ENCODE measurements at regions not wholly inside any gene's neighbourhood (a gene's known extent, or its start where the extent isn't known, plus 50 kb on each side); places are given as distances from the start of the nearest gene placed in this dataset.

DNA sequence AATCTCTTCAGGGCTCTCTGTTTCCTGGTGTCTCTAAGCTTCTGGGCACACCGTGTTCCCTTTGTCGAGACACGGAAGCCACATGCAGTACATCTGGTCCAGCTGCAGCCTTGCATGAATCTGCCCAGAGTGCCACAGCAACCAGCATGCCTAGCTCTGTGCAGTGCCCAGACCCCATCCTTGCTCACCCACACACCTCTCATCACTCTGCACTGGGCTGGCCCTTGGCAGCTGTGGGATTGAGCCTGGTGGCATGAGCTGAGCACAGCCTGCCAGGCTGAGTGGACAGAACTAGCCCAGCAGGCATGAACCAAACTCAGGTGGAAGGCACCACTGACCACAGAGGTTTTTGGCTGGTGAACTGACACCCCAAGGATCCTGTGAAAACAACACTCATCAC, 279.9 kb downstream of the ATXN7L3B start:
- TF ChIP-seq RARB (CRISPR knock-in tag; IDR thresholded peaks at IDR 0.05): no peak
- TF ChIP-seq CSRNP3 (CRISPR knock-in tag; IDR thresholded peaks at IDR 0.05): no peak
- TF ChIP-seq ZFP30 (CRISPR knock-in tag; IDR thresholded peaks at IDR 0.05): no peak
- TF ChIP-seq ZNF70 (CRISPR knock-in tag; IDR thresholded peaks at IDR 0.05): no peak
- no peak for TF ChIP-seq GLIS3 (CRISPR knock-in tag; IDR thresholded peaks at IDR 0.05)
- ATAC-seq: no peak

DNA sequence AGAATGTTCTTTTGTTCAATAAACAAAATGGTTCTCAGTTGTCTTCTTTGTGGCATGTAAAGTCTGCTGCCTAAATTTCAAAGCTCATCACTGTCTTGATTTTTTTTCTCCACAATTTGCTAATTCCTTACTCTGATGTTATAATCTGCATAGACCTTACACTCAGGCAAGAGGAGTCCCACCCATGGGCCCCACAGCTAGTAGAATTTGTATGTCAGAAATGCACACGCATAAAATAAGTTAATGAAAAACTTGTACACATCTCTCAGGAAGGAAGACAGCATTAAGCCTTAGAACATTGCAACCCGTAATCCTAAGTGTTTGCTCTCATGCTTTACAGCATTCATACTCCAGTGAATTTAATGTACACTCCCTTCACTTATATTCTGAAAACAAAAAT, 280.8 kb downstream of the ATXN7L3B start:
- TF ChIP-seq ZC3H10 (CRISPR knock-in tag; IDR thresholded peaks at IDR 0.05): no peak
- no peak for TF ChIP-seq ARNTL (CRISPR knock-in tag; IDR thresholded peaks at IDR 0.05; ENCODE audit: borderline replicate concordance, low read depth)
- TF ChIP-seq ISL1 (CRISPR knock-in tag; IDR thresholded peaks at IDR 0.05): no peak
- no peak for TF ChIP-seq OSR1 (CRISPR knock-in tag; IDR thresholded peaks at IDR 0.05)
- TF ChIP-seq PPARA (CRISPR knock-in tag; IDR thresholded peaks at IDR 0.05; ENCODE audit: borderline replicate concordance): no peak
- TF ChIP-seq CSDC2 (CRISPR knock-in tag; IDR thresholded peaks at IDR 0.05): no peak
- TF ChIP-seq TSHZ2 (CRISPR knock-in tag; IDR thresholded peaks at IDR 0.05): no peak
- no peak for TF ChIP-seq ZNF565 (CRISPR knock-in tag; conservative IDR thresholded peaks at IDR 0.05; ENCODE audit: low read depth)
- TF ChIP-seq ZFP3 (CRISPR knock-in tag; IDR thresholded peaks at IDR 0.05): no peak
- no peak for TF ChIP-seq BACH2 (CRISPR knock-in tag; IDR thresholded peaks at IDR 0.05; ENCODE audit: borderline replicate concordance)
- no peak for TF ChIP-seq SNAI2 (CRISPR knock-in tag; IDR thresholded peaks at IDR 0.05)
- no peak for TF ChIP-seq ZFP30 (CRISPR knock-in tag; IDR thresholded peaks at IDR 0.05)
- TF ChIP-seq GLIS3 (CRISPR knock-in tag; IDR thresholded peaks at IDR 0.05): no peak
- no peak for TF ChIP-seq TOX (CRISPR knock-in tag; IDR thresholded peaks at IDR 0.05; ENCODE audit: borderline replicate concordance)
- no peak for TF ChIP-seq RARB (CRISPR knock-in tag; IDR thresholded peaks at IDR 0.05)
- TF ChIP-seq, protein P1, sequence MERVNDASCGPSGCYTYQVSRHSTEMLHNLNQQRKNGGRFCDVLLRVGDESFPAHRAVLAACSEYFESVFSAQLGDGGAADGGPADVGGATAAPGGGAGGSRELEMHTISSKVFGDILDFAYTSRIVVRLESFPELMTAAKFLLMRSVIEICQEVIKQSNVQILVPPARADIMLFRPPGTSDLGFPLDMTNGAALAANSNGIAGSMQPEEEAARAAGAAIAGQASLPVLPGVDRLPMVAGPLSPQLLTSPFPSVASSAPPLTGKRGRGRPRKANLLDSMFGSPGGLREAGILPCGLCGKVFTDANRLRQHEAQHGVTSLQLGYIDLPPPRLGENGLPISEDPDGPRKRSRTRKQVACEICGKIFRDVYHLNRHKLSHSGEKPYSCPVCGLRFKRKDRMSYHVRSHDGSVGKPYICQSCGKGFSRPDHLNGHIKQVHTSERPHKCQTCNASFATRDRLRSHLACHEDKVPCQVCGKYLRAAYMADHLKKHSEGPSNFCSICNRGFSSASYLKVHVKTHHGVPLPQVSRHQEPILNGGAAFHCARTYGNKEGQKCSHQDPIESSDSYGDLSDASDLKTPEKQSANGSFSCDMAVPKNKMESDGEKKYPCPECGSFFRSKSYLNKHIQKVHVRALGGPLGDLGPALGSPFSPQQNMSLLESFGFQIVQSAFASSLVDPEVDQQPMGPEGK (CRISPR knock-in tag; IDR thresholded peaks at IDR 0.05; ENCODE audit: borderline replicate concordance): no peak
- TF ChIP-seq, protein P2, sequence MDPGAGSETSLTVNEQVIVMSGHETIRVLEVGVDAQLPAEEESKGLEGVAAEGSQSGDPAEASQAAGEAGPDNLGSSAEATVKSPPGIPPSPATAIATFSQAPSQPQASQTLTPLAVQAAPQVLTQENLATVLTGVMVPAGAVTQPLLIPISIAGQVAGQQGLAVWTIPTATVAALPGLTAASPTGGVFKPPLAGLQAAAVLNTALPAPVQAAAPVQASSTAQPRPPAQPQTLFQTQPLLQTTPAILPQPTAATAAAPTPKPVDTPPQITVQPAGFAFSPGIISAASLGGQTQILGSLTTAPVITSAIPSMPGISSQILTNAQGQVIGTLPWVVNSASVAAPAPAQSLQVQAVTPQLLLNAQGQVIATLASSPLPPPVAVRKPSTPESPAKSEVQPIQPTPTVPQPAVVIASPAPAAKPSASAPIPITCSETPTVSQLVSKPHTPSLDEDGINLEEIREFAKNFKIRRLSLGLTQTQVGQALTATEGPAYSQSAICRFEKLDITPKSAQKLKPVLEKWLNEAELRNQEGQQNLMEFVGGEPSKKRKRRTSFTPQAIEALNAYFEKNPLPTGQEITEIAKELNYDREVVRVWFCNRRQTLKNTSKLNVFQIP (CRISPR knock-in tag; IDR thresholded peaks at IDR 0.05; ENCODE audit: borderline replicate concordance, low read depth): no peak
- TF ChIP-seq, protein P3, sequence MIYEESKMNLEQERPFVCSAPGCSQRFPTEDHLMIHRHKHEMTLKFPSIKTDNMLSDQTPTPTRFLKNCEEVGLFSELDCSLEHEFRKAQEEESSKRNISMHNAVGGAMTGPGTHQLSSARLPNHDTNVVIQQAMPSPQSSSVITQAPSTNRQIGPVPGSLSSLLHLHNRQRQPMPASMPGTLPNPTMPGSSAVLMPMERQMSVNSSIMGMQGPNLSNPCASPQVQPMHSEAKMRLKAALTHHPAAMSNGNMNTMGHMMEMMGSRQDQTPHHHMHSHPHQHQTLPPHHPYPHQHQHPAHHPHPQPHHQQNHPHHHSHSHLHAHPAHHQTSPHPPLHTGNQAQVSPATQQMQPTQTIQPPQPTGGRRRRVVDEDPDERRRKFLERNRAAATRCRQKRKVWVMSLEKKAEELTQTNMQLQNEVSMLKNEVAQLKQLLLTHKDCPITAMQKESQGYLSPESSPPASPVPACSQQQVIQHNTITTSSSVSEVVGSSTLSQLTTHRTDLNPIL (CRISPR knock-in tag; IDR thresholded peaks at IDR 0.05; ENCODE audit: low read depth): no peak
- no peak for ATAC-seq

- no peak for ATAC-seq
- TF ChIP-seq ZNF70 (CRISPR knock-in tag; IDR thresholded peaks at IDR 0.05): no peak
- TF ChIP-seq CSDC2 (CRISPR knock-in tag; IDR thresholded peaks at IDR 0.05): no peak
- TF ChIP-seq TSHZ2 (CRISPR knock-in tag; IDR thresholded peaks at IDR 0.05): no peak
- TF ChIP-seq, protein P2 (CRISPR knock-in tag; IDR thresholded peaks at IDR 0.05; ENCODE audit: borderline replicate concordance, low read depth): no peak
- no peak for TF ChIP-seq ZNF565 (CRISPR knock-in tag; conservative IDR thresholded peaks at IDR 0.05; ENCODE audit: low read depth)
- TF ChIP-seq, protein P3 (CRISPR knock-in tag; IDR thresholded peaks at IDR 0.05; ENCODE audit: low read depth): no peak
Observed at GRCh38 chr12:74820324-74820723, 282.7 kb downstream of the ATXN7L3B start.
